ENCODE measurements at regions not wholly inside any gene's neighbourhood (a gene's known extent, or its start where the extent isn't known, plus 50 kb on each side); places are given as distances from the start of the nearest gene placed in this dataset.
"Not testable (repeated sequence)": the region's sequence is repeated elsewhere in the genome, so short reads cannot be mapped to it uniquely, and the experiment has no call there.

DNA sequence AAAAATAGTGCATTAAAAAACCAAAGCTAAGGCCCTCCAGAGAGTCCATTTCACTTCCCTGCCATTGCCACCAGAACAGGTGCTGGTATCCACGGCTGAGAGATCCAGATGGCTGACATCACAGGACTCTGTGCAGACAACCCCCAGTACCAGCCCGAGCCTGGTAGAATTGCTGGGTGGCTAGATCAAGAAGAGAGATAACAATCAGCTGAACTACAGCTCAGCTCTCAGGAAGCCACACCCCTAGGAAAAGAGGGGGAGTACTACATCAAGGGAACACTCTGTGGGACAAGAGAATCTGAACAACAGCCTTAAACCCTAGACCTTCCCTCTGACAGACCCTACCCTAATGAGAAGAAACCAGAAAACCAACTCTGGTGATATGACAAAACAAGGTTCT, 73.8 kb upstream of the SLIT3 start:
- ATAC-seq (no peak), DNase-seq (no peak)
- intact Hi-C loops (cut with DNase I, micrococcal nuclease) = no loop called here

DNA sequence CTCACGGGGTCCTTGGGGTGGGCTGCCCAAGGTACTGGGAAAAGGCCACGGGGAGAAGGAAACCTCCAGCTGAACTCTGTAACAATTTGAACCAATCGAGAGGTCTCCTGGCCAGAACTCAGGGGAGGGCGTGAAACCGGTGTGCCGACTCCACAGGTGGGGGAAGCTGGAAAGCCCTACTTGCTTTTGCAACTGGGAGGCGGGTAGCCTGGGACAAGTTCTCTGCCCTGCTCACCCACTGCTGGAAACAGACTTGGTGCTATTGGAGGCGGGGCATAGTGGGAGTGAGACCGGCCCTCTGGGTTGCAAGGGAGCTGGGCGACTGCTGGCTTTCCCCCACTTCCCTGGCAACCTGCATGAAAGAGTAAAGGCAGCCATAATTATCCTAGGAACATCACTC, 73.2 kb upstream of the SLIT3 start:
- ATAC-seq (no peak), DNase-seq (no peak)
- intact Hi-C loops (cut with DNase I, micrococcal nuclease) = no loop called here

DNA sequence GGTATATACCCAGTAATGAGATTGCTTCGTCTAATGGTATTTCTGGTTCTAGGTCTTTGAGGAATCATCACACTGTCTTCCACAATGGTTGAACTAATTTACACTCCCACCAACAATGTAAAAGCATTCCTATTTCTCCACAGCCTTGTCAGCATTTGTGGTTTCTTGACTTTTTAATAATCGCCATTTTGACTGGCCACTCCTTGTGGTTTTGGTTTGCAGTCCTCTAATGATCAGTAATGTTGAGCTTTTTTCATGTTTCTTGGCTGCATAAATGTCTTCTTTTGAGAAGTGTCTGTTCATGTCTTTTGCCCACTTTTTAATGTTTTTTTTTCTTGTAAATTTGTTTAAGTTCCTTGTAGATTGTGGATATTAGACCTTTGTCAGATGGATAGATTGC, 70.9 kb upstream of the SLIT3 start:
- intact Hi-C loops (cut with DNase I, micrococcal nuclease); ATAC-seq; DNase-seq: not testable (repeated sequence)

DNA sequence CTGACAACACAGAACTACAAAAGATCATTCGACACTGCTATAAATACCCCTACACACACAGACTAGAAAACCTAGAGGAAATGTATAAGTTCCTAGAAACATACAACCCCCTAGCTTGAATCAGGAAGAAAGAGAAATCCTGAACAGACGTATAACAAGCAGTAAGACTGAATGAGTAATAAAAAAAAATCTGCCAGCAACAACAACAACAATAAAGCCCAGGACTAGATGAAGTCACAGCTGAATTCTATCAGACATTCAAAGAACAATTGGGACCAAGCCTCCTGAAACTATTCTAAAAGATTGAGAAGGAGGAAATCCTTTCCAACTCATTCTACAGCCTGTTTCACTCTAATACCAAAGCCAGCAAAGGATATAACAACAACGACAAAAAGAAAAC, 68.2 kb upstream of the SLIT3 start:
- DNase-seq (no peak), ATAC-seq (no peak)
- intact Hi-C loops (cut with DNase I, micrococcal nuclease) = no loop called here

DNA sequence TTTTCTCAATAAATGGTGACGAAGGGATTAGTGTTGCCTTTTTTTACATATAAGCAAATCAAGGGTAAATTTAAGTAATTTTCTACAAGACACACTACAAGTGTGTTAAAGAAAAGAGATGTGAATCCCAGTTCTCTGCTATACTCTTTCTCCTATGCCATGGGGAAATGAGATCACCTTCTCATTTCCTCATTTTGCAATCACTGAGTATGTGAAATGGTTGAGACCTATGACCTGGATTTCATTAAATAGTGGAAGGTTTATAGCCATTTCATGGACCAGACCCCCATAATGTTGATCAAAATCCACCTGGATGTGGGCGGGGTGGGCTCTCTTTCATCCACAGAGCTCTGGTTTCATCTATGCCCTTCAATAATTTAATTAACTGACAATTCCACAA, 66.9 kb upstream of the SLIT3 start:
- intact Hi-C loops (cut with DNase I, micrococcal nuclease) = no loop called here
- ATAC-seq (no peak), DNase-seq (no peak)

DNA sequence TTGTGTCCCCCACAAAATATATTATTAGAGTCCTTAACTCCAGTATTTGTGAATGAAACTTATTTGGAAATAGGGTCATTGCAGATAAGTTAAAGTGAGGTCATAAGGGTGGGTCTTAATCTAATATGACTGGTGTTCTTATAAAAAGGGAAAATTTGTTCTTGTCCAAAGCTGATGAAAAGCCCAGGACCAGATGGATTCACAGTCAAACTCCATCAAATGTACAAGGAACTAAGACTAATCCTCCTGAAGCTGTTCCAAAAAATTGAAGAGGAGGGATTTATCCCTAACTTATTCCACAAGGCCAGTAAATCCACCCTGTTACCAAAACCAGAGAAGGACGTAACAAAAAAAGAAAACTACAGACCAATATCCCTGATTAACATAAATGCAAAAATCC, 56.4 kb upstream of the SLIT3 start:
- no peak for ATAC-seq
- DNase-seq = no peak
- intact Hi-C loops (cut with DNase I, micrococcal nuclease) = no loop called here

DNA sequence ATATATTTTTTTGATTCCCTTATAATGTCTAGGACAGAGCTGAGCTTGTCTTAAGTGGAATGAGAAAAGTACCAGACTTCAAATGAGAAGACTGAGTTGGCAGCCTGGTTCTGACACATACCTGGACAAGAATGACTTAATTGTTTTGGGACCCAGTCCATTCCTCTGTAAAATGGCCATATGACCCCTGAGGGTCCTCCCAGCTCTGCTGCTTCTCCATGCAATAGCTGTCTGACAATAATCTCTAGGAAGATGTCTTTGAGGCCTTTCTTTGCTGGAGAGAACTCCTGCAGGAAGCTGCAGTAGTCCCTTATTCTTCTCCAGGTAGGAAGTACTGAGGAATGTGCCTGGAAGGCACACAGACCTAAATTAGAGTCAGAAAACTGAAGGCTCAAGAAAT, 55.9 kb upstream of the SLIT3 start:
- intact Hi-C loops (cut with DNase I, micrococcal nuclease) = no loop called here
- DNase-seq (no peak), ATAC-seq (no peak)

DNA sequence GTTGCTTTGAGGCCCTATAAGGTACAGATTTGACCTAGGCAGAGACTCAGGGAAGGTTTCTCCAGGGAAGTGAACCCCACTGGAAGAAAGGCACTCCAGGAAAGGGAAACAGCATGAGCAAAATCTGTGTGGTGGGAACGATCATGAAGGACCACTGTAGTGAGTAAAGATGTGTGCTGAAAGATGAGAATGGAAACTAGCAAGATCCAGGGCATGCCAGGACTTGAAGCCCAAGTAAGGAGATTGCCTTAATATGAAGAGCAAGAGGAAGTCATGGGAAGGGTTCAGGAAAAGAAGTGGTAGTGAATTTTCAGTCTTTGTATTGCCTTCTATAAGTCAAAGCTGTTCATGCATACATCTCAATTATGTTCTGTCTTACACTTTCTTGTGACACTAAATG, 55.2 kb upstream of the SLIT3 start:
- ATAC-seq (no peak), DNase-seq (no peak)
- intact Hi-C loops (cut with DNase I, micrococcal nuclease) = no loop called here

DNA sequence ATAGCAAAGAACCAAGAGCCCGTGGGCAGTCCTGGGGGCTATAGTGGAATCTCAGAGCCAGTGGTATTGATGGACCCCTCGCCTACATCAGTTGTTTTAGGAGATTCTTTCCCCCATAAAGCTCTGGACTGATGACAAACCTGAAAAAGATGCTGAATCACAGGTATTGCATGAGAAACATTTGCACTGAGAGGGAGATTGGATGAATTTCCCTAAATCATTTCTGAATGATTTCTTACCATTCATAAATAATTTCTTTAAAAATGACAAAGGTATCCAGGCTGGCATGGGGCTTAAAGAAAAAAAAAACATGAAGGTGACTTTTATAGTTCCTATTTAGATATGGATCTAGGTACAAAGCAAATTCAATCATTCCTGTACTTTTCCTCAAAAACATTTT, 54.0 kb upstream of the SLIT3 start:
- no peak for ATAC-seq
- no peak for DNase-seq
- intact Hi-C loops (cut with DNase I, micrococcal nuclease) = no loop called here

DNA sequence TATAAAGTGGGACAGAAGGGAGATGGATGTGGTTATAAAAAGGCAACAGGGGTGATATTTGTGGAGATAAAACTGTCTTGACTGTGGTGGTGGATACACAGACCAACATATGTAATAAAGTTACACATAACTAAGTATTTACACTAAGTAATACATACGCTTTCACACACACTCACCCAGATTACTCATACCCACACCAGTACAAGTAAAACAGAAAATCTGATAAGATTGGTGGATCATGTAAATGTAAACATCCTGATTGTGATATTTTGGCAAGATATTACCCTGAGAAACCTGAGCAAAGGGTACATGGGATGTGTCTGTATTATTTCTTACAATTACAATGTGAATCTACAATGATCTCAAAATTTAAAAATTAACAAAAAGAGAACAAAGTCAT, 53.3 kb upstream of the SLIT3 start:
- ATAC-seq (no peak), DNase-seq (no peak)
- intact Hi-C loops (cut with DNase I, micrococcal nuclease) = no loop called here

DNA sequence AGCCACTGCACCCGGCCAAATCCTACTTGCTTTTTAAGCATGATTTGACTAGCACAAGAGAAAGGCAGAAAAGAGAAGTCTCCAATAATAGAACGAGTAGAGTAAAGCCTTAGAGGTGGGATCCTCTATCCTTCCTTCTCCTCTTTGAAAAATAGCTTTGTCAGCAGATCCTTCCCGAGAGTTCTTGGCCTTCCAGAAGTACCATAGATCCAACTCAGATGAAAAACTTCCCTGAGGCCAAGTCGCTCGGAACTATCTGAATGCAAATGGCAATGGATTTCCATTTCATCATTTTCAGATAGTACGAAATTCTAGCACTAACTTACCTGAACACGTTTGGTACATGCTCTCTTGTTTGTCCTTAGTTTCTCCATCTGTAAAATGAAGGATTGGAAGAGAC, 52.0 kb upstream of the SLIT3 start:
- intact Hi-C loops (cut with DNase I, micrococcal nuclease) = no loop called here
- ATAC-seq (no peak), DNase-seq (no peak)

DNA sequence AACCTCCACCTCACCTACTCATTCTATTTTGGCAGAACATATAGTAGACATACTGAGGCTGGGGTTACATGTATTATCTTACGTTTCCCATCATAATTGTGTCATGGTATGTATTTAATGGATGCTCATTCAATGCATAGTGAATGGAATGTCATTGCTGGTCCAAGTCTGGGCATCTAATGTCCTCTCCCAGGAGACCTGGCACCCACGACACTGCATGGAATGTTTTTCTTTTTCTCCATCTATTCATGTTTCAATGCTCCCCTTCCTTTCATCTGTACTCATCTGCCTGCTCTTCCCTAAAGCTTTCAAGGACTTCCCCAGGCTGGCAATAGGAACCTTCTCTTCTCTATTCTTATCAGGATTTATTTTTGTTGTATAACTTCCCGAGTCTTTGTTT, 50.8 kb upstream of the SLIT3 start:
- ATAC-seq (no peak), DNase-seq (no peak)
- intact Hi-C loops (cut with DNase I, micrococcal nuclease) = no loop called here

DNA sequence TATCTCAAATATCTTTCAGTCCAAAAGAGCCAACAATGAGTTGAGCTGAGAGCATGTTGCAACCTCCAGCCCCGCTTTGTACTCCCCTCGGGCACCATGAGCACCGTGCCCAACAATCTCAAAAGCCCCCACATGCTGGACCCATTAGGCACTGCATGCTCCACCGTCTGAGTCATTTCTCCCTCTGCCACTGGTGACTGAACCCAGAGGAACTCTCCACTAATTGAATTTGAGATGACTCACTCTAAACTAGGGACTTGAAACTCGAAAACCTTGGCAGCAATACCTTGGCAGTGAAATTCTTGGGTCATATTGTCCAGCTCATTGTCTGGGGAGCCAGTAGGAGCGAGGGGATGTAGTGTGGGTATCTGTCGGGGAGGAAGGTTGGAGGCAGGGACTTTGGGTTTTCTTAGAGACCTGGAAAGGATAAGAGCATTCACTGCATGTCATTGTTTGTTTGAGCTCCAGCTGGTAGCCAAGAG, 49.9 kb upstream of the SLIT3 start:
- DNase-seq = no peak
- intact Hi-C loops (cut with DNase I, micrococcal nuclease) = no loop called here
- ATAC-seq = no peak

All from left colon (tissue), 2 donors.